Progenitor cell of endocrine pancreas (in vitro differentiated cells): ENCODE measurements at regions not wholly inside any gene's neighbourhood (a gene's known extent, or its start where the extent isn't known, plus 50 kb on each side); places are given as distances from the start of the nearest gene placed in this dataset.

ENCODE experiments used
- DNase-seq: peaks from one replicate; pipeline ENCODE4 v3.0.0; 2021; ENCODE audit warnings: low spot score; ENCODE audit not compliant: unreplicated experiment
- H3K27ac Mint-ChIP-seq: 2 replicates; pipeline ENCODE4 v1.8.0; 2021; ENCODE audit warnings: mild to moderate bottlenecking, moderate library complexity, mixed read lengths
- H3K27me3 Mint-ChIP-seq: 2 replicates; pipeline ENCODE4 v1.8.0; 2021; ENCODE audit warnings: mixed read lengths
- H3K36me3 Mint-ChIP-seq: 2 replicates; pipeline ENCODE4 v1.8.0; 2022; ENCODE audit warnings: mixed read lengths; ENCODE audit not compliant: insufficient read depth
- H3K4me1 Mint-ChIP-seq: 2 replicates; pipeline ENCODE4 v1.8.0; 2021; ENCODE audit warnings: low read depth, mixed read lengths
- H3K4me3 Mint-ChIP-seq: 2 replicates; pipeline ENCODE4 v1.8.0; 2021; ENCODE audit warnings: low read depth, mild to moderate bottlenecking, moderate library complexity, mixed read lengths
- H3K9me3 Mint-ChIP-seq: 2 replicates; pipeline ENCODE4 v1.8.0; 2021; ENCODE audit warnings: low read depth, mixed read lengths
- CTCF ChIP-seq: fragments of 200-600 bp; sonication (generic); IDR thresholded peaks from one replicate; pipeline ENCODE4 v1.5.0; 2021; ENCODE audit warnings: antibody characterized with exemption, mild to moderate bottlenecking; ENCODE audit not compliant: unreplicated experiment

GRCh38 chrX:3462166-3462508 is 115.7 kb upstream of the MXRA5 start:
- H3K36me3 Mint-ChIP-seq, result no peaks in the 10 kb centered on the region
- no peak overlapping the region for H3K4me3 Mint-ChIP-seq
- H3K4me1 Mint-ChIP-seq, result no peaks in the 10 kb centered on the region
- H3K27ac Mint-ChIP-seq, result no peak overlapping the region
- H3K27me3 Mint-ChIP-seq, result no peaks in the 10 kb centered on the region
- no peaks in the 10 kb centered on the region for H3K9me3 Mint-ChIP-seq
- DNase-seq, result no peak
- no peak for TF ChIP-seq CTCF

- no peaks in the 10 kb centered on the region for H3K36me3 Mint-ChIP-seq
- H3K27me3 Mint-ChIP-seq, result no peaks in the 10 kb centered on the region
- H3K4me1 Mint-ChIP-seq, result no peaks in the 10 kb centered on the region
- DNase-seq, result no peak
- H3K9me3 Mint-ChIP-seq, result no peaks in the 10 kb centered on the region
- H3K4me3 Mint-ChIP-seq, result no peak overlapping the region
- no peak overlapping the region for H3K27ac Mint-ChIP-seq
- no peak for TF ChIP-seq CTCF
Observed at GRCh38 chrX:3461397-3462165, 115.1 kb upstream of the MXRA5 start.

- no peak for TF ChIP-seq CTCF
- DNase-seq, result no peak
- Mint-ChIP-seq H3K27me3 (no peaks in the 10 kb centered on the region), H3K9me3 (no peaks in the 10 kb centered on the region), H3K4me3 (no peak overlapping the region), H3K27ac (no peak overlapping the region), H3K4me1 (no peaks in the 10 kb centered on the region), H3K36me3 (no peaks in the 10 kb centered on the region)
Observed at GRCh38 chrX:3455796-3456195, 109.3 kb upstream of the MXRA5 start.

- TF ChIP-seq CTCF, result no peak
- Mint-ChIP-seq H3K4me1 (no peaks in the 10 kb centered on the region), H3K9me3 (peaks cover 5% of the 10 kb centered on the region), H3K27me3 (no peaks in the 10 kb centered on the region), H3K4me3 (no peak overlapping the region), H3K36me3 (no peaks in the 10 kb centered on the region), H3K27ac (no peak overlapping the region)
- DNase-seq, result no peak
Observed at GRCh38 chrX:3451571-3451970, 105.1 kb upstream of the MXRA5 start.

GRCh38 chrX:3450881-3451570 is 104.6 kb upstream of the MXRA5 start:
- no peaks in the 10 kb centered on the region for H3K27me3 Mint-ChIP-seq
- no peaks in the 10 kb centered on the region for H3K4me1 Mint-ChIP-seq
- H3K36me3 Mint-ChIP-seq, result no peaks in the 10 kb centered on the region
- DNase-seq, result no peak
- no peak overlapping the region for H3K27ac Mint-ChIP-seq
- no peak for TF ChIP-seq CTCF
- no peak overlapping the region for H3K4me3 Mint-ChIP-seq
- peaks cover 5% of the 10 kb centered on the region for H3K9me3 Mint-ChIP-seq
